ENCODE measurements at regions not wholly inside any gene's neighbourhood (a gene's known extent, or its start where the extent isn't known, plus 50 kb on each side); places are given as distances from the start of the nearest gene placed in this dataset.

- TF ChIP-seq FOXA1 (IDR thresholded peaks at IDR 0.05) (no peak), BHLHE40 (IDR thresholded peaks at IDR 0.05; ENCODE audit: borderline replicate concordance) (no peak), SUZ12 (IDR thresholded peaks at IDR 0.05) (no peak), FOXK2 (IDR thresholded peaks at IDR 0.05) (no peak), PKNOX1 (IDR thresholded peaks at IDR 0.05) (no peak), HDGF (IDR thresholded peaks at IDR 0.05; ENCODE audit: borderline replicate concordance) (no peak), NFRKB (IDR thresholded peaks at IDR 0.05) (no peak), TARDBP (IDR thresholded peaks at IDR 0.05) (no peak), FOXM1 (IDR thresholded peaks at IDR 0.05; ENCODE audit: borderline replicate concordance) (no peak)
Observed at GRCh38 chr3:29140666-29141065, 140.2 kb upstream of the RBMS3 start.

Measured in HEK293T (cell line).